ENCODE measurements at regions not wholly inside any gene's neighbourhood (a gene's known extent, or its start where the extent isn't known, plus 50 kb on each side); places are given as distances from the start of the nearest gene placed in this dataset.

DNA sequence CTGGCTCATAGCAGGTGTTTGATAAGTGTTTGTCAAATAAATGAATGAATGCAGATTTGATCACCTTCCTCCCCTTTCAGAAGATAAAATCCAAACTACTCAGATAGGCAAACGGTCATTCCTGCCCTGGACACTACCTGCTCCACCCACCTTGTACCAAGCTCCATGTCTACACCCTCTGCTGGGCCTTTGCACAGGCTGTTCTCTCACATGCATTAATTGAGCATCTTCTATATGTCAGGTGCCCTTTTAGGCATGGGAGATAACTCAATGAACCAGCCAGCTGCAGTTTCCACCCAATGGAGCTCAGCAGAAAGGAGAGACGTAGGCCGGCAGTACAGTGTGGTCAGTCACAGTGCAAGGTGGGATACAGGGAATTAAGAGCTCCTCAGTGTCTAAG lies 102.3 kb upstream of the CPEB4 start:
- DNase-seq, result no peak

DNA sequence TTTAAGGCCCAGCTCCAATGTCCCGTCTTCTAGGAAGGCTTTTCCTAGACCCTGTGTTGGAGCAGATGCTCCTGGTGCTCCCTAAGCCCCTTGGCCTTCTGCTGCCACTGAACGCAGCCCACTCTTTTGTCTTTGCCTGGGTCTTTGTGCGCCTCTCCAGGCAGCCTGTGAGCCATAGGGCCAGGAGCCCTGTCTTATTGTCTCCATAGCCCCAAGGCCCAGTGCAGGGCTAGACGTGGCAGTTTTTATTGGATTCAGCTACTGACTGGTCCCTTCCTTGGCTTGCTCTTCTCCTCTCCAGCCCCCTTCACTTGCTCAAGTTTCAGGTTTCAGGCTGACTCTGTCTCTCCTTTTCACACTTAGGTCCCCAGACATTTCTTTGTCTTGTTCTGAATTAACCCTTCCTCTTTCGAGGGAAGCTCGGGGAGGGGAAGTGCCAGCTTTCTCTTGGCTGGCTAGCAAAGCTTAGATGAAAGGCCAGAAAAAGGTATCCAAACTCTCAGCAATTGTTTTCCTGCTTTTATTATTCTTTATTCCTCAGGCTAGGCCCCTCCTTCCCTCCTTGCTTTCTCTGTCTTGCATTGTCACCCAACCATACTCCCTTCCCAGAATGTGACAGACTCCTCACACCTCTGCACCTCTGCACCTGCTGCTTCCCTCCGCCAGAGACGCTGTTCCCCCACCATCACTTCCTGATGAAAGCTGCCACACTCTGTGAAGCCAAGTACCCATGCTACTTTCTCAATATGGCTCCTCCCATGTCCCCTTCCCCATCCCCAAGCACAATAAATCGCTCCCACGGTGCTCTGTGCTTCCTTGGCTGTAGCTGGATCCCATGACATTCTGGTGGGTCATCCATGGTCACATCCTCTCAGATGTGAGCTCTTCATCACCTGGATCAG lies 101.6 kb upstream of the CPEB4 start:
- DNase-seq, result no peak

DNA sequence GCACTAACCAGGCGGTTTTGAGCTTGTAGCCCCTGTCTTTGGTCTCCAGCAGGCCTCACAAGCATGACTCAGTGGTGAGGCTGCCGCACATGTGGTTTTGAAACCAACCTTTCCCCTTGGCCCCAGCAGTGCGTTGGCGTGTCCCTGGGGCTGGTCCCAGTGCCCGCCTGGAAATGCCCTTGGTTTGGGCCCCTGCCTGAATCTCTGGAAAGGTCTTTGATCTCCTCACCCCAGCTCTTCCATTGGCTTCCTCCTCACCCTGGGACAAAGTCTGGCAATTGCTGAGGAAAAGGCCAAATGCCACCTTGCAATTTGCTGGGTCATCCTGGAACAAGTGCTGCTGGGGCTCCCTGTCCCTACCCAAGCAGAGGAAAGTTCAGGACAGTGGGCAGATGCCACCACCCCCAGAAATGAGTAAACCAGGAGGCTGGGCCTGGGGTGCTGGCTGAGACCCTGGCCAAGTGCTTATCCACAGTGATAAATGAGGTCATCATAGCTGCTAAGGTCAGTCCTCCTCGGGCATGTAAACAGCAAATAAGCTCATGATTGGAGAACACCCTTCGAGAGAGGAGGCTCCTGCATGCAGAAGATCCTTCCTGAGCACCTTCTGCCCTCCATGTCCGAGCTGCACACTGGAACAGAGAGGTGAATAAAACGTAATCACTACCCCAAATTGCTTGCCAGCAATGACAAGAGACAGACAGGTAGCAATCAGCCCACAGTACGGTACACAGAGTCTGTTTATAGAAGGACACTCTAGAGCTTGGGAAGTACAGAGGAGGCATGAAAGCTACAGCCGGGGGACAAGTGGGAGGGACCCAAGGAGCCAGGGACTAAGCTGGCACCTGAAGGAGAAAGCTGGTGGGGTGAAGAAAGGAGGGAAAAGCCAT lies 98.9 kb upstream of the CPEB4 start:
- DNase-seq, result peak; percentile 32

DNA sequence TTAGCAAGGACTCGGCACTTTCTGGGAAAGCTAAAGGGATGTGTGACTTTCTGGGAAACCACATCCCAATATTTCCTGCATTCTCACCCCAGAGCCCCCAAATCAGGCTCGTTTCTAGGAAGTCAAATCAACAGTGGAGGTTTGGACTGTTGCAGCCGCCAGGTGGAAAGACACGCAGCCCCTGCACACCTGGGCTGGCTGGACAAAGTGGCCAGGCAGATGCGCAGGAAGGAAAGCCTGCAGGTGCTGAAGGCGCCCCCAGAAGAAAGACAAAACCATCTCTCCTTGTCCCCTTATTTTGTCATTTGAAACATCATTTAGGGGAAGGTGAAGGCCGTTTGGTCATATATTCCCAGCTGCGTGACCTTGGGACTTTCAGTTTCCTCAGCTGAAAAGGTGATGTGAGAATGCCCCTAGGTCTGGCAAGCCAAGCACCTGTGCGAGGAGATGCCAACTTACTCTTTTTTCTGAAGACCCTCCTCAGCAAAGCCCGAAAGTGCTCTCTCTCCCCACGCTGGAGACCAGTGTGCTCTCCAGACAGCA lies 97.9 kb upstream of the CPEB4 start:
- DNase-seq, result no peak

DNA sequence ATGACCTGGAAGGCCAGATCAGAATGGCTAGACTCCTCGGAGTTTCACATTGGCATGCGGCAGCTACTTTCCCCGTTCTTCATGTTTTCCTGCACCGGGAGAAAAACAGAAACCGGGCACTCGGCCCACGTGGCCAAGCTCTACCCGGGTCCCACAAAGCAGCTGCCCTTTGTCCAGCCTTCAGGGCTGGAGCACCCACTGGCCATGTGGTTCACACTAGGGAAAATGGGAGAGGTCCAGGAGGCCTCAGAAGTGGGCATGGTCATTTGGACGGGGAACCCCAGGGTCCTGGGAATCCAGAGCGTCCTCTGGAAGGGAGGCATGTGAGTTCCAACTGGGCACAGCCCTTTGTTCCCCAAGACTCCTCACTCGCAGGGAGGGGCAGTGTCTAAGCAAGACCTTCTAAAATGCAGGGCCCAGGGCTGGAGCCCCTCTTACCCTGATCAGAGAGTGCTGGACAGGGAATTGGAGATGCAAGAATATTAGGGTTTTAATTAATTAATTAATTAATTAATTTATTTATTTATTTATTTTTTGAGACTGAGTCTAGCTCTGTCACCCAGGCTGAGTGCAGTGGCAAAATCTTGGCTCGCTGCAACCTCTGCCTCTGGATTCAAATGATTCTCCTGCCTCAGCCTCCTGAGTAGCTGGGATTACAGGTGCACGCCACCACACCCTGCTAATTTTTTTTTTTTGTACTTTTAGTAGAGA lies 97.2 kb upstream of the CPEB4 start:
- no peak for DNase-seq

DNA sequence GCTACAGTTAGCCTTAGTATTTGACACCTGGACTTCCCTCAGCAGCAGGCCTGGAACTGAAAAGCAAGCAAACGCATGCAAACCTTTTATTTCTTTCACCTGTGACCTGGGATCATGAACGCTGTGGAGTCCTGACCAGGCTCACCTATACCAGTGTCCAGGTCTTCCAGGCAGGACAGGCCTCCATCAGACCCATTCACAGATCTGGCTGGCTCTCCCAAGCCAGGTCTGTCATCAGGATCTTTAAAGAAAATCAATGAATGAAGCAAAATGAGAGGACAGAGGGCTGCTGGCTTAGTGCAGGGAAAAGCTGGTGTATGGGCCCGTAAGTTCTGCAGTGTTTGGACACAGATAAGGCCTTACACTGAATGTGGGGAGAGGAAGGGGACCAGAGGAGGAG lies 96.3 kb upstream of the CPEB4 start:
- no peak for DNase-seq

DNA sequence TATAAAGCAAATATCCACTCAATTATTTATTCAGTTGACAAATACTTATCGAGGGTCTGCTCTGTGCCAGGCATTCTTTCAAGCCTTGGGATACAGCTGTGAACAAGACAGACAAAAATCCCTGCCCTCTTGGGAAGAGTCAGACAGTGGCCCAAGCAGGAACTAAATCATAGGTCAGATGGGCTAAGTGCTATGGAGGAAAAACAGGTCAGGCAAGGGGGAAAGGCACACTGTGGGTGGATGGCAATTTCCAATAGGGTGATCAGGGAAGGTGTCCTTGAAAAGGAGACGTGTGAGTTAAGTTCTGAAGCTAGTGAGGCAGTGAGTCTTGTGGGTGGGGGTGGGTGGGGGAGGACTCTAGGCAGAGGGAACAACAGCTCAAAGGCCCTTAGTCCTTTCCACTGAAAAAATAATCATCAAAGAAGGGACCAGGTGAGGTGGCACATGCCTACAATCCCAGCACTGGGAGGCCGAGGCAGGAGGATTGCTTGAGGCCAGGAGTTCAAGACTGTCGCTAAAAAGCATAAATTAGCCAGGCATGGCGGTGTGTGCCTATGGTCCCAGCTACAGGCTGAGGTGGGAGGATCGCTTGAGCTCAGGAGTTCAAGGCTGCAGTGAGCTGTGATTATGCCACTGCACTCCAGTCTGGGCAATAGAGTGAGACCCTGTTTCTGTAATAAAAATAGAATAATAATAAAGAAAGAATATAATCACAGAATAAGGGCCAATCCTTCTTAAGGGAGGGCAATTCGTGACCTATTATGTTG lies 95.2 kb upstream of the CPEB4 start:
- DNase-seq, result no peak

DNA sequence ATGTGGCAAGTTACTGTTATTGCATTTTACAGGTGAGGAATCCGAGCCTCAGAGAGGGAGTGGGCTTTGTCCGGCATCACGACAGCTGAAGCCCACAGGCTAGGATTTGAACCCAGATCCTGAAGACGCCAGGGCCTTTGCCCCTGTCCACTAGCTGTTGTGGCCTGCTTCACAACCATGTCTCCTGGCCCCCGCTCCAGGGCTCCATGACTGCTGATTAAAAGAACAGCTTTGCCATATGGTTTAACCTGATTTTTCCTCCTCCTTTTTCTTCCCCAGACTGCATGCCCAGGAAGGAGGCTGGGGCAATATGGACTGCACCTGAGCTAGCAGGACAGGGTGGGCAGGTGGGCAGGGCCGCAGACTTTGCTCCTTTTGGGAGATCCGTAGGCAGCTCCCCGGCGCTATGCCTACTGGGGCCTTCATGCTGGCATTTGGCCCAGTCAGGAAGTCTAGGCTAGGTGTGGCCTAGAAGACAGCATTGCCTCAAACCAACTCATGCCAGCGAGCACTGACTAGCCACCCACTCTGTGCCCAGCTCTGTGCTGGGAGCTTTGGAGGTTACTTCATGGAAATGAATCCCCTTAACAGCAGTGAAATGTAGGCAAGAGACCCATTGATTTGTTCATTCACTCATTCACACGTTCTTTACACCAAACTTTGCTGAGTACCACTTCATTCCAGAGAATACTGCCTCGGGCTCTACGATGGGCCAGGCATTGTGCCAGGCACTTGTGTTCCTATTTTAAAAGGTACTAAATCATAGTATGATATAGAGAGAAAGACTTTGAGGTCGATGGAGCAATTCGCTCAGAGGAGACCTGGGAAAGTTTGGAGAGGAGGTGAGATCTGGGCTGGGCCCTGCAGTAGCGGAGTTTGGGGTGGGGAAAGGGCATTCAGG lies 94.3 kb upstream of the CPEB4 start:
- no peak for DNase-seq

DNA sequence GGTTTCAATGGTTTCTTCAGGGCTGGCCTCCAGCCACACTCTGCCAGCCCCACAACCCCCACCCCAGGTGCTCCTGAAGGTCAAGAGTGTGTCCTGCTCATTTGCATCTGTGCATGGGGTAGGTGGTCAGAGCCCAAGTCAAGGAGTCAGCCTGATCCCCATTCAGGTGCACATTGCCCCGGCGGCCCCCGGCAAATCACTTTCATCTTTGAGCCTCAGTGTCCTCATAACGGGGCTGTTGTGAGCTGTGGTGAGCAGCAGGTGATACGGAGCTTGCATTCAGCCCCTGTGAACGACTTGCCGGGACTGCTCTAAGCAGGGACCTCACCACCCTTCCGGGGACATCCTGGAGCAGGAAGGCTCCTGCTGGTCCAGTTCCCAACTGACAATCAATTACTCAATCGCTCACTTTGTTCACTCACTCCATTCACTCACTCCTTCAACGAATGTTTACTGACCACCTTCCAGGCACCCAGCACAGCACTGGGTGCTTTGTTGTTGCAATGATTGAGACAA lies 93.2 kb upstream of the CPEB4 start:
- no peak for DNase-seq

DNA sequence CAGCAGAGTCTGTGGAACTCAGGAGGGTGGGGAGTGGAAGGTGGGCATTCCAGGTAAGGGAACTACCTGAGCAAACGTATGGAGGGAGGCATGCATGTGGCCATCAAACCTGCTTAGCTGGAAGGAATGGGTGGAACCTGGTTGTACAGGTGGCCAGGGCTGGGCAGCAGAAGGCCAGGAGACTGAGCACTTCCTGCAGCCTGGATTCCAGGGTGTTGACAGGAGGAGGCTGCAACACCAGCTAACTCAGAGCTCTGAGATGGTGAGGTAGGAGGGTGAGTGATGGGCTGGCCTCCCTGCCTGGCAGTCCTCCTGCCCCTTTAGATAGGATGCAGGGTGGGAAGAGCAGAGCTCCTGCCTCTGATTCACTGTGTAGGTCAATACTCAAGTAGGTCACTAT lies 92.5 kb upstream of the CPEB4 start:
- DNase-seq, result no peak

DNA sequence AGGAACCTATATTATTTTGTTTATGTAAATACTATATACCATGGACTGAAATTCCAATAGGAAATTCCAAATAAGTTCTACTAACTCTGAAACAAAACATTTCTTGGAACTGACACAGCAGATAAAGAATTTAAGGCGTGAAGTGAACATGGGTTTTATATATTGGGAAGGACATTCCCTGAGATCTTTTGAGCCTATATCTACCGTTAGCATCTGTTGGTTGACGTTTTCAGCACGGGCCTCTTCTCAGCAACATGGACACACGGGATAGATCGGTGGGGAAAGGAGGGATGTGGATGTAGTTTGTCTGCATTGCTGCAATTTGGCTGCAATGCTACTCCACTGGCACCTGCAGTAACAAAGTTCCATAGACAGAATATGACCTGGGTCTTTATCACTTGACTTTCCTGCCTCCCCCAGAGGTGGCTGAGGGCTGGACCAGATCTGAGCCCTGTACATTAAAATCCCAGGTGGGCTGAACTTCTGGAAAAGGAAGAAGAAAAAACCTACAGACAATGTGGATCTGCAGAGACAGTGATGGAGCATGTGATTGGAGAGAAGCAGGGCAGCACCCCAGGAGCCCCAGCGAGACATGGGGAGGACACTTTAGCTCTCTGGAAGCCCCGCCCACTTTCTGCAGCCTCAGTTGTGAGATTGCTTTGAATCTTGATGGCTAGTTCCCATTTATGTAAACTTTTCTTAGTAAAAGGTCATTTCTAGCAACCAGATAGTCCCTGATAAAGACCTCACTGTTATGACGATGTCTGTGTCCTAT lies 91.2 kb upstream of the CPEB4 start:
- DNase-seq, result no peak

DNA sequence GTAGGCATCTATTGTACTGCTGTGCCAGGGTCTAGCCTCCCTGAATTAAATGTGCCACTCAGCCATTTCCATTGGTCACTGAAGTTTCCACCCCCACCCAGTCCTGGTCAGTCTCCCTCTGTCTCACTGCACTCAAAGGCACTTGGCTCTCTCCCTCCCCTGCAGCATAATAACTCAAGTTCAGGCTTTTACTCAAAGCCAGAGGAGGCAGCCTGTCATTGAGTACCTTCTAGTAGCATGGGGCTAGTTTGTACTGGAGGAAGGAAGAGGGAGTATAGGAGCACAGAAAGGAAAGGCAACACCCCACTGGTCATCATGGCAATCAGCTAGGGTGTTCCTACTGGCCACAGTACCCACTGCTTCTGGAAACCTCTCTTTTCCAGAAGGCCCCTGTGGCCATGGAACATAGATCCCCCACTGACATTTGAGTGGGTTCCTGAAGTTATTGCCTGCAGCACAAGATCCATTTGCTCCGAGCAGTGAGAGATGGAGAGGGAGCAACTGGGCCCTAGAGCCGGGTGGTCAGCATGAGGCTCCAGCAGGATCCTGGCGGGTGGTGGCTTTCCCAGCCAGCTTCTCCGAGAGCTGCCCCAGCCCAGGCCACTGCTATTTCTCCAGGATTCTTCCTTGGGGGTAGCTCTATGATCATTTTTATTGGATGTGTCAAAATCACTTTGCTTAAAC lies 89.9 kb upstream of the CPEB4 start:
- DNase-seq, result no peak

DNA sequence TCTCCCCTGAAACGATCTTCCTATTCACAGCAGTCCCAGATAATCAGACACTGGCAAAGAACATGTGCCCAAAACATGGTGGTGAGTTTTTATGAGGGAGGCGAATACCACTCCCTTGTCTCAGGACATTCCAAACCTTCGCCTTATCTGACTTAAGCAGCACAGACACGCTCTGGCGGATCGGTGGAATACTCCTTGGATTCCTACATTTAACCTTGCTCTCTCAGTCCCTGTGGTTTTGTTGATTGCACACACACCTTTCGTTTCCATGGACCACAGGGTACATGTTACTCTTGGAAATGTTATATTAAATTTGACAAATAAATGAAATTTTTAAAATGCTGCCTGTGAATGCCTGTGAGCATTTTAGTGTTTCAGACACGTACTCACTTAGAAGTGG lies 87.8 kb upstream of the CPEB4 start:
- no peak for DNase-seq

DNA sequence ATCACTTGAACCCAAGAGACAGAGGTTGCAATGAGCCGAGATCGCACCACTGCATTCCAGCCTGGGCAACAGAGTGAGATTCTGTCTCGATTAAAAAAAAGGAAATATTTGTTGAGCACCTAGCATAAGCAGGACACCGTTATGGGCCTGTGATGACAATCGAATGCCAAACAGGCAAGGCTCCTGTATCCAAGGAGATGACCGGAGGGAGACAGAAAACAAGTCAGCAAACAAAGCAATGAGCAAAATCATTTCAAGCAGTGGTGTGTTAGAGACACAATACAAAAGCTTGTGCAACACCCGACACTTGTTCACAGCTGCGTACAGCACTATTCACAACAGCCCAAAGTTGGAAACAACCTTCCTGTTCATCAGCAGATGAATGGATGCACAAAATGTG lies 87.1 kb upstream of the CPEB4 start:
- DNase-seq, result no peak

DNA sequence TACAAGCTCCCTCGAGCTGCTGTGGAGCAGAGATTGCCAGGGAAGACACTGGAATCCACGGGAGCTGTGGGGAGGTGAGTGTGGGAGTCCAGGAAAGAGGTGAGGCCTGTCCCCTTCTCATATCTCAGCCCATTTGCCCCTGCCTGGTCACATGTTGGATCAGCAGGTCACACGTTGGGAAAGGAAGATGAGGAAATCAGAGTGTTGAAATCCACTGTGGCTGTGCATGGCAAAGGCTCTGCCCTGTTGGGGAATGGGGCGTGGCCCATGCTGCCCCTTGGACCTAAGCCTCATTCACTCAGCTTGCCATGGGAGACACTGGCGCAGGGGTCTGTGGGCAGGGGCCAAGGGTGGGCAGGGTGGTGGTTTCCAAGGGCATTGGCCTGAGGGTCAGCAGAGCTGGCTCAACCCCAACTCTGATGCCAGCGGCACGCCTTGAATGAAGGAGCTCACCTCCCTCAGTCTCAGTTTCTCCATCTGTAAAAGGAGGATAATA lies 85.4 kb upstream of the CPEB4 start:
- peak; percentile 45 for DNase-seq

DNA sequence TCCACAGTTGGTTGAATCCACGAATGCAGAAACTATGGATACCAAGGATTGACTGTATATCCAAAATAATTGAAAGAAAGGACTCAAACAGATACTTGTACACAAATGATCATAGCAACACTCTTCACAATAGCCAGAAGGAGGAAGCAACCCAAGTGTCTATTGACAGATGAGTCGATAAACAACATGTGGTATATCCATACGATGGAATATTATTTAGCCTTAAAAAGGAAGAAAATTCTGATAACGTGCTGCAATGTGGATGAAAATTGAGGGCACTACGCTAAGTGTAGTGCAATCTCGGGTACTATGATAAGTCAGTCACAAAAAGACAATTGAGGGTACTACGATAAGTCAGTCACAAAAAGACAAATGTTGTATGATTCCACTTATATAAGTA lies 83.6 kb upstream of the CPEB4 start:
- DNase-seq, result no peak

DNA sequence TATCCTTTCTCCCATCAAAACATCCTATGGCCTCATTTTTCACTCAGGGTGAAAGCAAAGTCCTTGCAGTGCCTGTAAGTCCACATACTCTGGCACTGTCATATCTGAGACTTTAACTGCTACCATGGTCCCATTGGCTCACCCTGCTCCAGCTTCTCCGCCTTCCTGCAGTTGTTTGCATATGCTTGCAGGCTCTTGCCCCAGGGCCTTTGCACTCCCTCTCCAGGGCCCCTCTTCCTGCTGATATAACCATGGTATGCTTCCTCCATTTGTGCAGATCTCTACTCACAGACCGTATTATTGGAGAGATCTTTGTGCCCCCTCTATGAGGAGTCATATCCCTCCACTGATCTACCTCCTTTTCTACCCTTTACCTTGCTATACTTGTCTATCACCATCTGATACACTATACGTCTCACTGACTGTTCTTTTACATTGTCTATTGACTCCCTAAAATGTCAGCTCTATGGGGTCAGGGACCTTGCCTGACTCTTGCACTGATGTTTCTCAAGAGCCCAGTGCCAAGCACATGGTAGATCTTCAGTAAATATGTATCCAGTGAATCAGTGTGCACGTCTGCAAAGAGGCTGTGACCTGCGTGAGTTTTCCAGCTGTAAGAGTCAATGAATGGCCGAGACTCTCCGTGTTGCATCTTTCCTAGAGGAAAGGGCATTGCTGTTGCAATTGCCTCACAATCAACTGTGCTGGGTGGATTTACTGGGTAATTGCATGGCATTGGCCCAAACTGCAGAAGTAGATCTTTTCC lies 81.7 kb upstream of the CPEB4 start:
- no peak for DNase-seq

DNA sequence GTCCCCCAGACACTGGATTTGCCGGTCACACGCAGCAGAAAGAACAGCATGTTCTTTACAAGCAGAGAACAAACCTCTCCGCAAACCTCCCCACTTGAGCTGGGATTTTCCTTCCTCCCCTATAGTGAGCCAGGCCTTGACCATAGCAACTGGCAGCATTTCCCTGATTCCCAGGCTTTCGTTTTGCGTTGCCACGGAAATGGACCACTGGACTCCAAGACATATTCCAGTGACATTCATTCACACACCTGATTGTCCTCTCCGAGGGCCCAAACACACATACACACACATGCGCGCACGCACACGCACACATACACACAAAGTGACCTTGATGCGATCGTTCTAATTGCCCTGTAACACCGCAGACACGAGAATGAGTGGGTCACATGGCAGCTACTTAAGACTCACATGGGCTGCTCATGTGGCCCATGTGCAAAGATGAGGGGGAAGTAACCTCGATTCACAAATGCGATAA lies 80.9 kb upstream of the CPEB4 start:
- no peak for DNase-seq

All from femur (tissue), 1 donor.